Effector memory CD8-positive, alpha-beta T cell (primary cell): ENCODE measurements at regions not wholly inside any gene's neighbourhood (a gene's known extent, or its start where the extent isn't known, plus 50 kb on each side); places are given as distances from the start of the nearest gene placed in this dataset.

Experiments used
- ATAC-seq: fragments of 150-1000 bp; cut with Tn5 transposase; replicated peaks from 2 replicates; pipeline ENCODE4 v1.10.0; 2021; ENCODE audit warnings: mild to moderate bottlenecking, moderate library complexity
- DNase-seq, 3 experiments: peaks; one replicate each; pipeline ENCODE4 v3.0.0; 2021
- H3K27ac Mint-ChIP-seq, 2 donors: one replicate each; pipeline ENCODE4 v1.8.0; 2022; ENCODE audit warnings: mild to moderate bottlenecking in 2 of 2, mixed read lengths in 2 of 2, moderate library complexity in 2 of 2
- H3K27me3 Mint-ChIP-seq, 2 donors: one replicate each; pipeline ENCODE4 v1.8.0; 2022; ENCODE audit warnings: mixed read lengths in 2 of 2
- H3K36me3 Mint-ChIP-seq: one replicate; pipeline ENCODE4 v1.8.0; 2022; ENCODE audit warnings: mild to moderate bottlenecking, moderate library complexity, mixed read lengths; ENCODE audit not compliant: insufficient read depth
- H3K4me1 Mint-ChIP-seq, 2 donors: one replicate each; pipeline ENCODE4 v1.8.0; 2022; ENCODE audit warnings: low read depth in 2 of 2, mixed read lengths in 2 of 2
- H3K4me3 Mint-ChIP-seq, 2 donors: one replicate each; pipeline ENCODE4 v1.8.0; 2022; ENCODE audit warnings: mild to moderate bottlenecking in 2 of 2, mixed read lengths in 2 of 2, moderate library complexity in 2 of 2
- H3K9me3 Mint-ChIP-seq, 2 donors: one replicate each; pipeline ENCODE4 v1.8.0; 2022; ENCODE audit warnings: mixed read lengths in 2 of 2

DNA sequence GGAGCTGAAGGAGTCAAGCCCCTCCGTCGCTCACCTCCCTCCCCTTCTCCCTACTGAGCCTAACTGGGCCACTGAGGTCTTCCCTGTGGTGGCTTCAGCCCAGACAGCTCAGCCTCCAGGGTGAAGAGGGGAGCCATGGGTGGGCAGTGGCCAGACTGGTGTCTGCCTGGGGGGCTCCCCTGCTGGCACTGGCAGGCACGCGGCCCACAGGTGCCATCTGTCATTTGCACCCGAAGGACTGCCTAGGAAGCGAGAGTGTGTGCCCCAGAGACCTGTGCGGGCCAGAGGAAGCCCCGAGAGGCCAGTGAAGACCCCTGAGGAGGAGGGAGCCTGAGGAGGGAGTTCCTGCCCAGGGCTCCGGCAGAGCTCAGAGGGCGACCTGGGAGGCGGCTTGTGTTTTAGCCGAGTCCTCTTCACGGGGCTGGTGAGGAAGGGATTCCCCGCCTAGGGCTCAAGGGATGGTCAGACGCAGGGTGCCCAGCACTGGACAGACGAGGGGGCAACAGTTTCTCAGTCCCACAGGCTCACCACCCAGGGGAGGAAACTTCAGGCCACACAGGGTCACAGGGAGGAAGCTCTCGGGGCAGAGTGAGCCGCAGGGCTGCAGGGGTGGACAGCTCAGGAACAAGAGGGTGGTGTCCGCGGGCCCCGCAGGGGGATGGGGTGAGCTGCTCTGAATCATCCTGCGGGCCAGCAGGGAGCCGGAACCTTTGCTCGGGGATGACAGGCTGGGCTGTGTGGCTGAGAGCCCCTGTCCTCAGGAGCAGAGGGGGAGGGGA lies 76.2 kb upstream of the PPP2R2D start:
- H3K27me3 Mint-ChIP-seq = peaks cover 0 to 30% of the 10 kb centered on the region in 2 donors
- DNase-seq = no peak
- no peak for ATAC-seq

DNA sequence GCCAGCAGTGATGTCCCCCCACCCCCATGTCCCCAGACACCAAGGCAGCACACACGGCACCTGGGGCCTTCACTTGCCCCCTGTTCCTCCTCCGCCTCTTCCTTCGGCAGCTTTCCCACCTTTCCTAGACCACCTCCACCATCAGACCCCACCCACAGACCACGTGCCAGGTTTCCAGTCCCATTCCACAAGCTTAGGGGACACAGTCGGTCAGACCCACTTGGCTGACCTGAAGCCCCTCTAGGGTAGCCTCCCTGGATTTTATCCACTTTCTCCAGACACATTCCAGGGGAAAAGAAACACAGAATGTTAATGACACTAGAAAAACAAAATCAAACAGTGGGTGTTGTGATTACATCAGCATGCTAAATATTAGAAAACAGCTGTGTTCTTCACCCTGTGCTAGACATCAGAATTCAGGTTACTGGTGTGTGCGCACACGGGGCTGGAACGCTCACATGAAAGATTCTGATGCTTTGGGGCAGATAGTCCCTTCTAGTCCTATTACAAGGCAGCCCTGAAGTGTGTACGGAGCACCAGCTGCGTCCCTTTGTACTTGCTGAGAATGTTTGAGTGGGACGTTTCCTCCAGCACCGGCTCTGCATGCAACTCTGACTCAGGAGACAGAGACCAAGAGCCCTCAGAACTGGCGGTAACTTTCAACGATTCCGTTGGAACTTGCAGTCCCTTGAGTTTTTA lies 75.5 kb upstream of the PPP2R2D start:
- ATAC-seq (no peak), DNase-seq (no peak)
- Mint-ChIP-seq H3K4me3 (no peak overlapping the region), H3K27ac (no peak overlapping the region), H3K36me3 (no peaks in the 10 kb centered on the region), H3K27me3 (peaks cover 0 to 37% of the 10 kb centered on the region in 2 donors), H3K4me1 (peaks cover 0 to 1% of the 10 kb centered on the region in 2 donors), H3K9me3 (peaks cover 0 to 3% of the 10 kb centered on the region in 2 donors)

More for the DNA sequence above, 76.2 kb upstream of the PPP2R2D start:
- Mint-ChIP-seq H3K9me3 (peaks cover 0 to 3% of the 10 kb centered on the region in 2 donors), H3K4me3 (no peak overlapping the region), H3K27ac (no peak overlapping the region), H3K36me3 (no peaks in the 10 kb centered on the region), H3K4me1 (peaks cover 0 to 1% of the 10 kb centered on the region in 2 donors)

GRCh38 chr10:131825960-131826650 lies 74.7 kb upstream of the PPP2R2D start:
- Mint-ChIP-seq H3K4me1 (peaks cover 0 to 1% of the 10 kb centered on the region in 2 donors), H3K27me3 (peaks cover 0 to 39% of the 10 kb centered on the region in 2 donors), H3K9me3 (peaks cover 0 to 3% of the 10 kb centered on the region in 2 donors), H3K27ac (no peak overlapping the region), H3K36me3 (no peaks in the 10 kb centered on the region), H3K4me3 (no peak overlapping the region)
- ATAC-seq (no peak), DNase-seq (no peak)

GRCh38 chr10:131829156-131829930 lies 71.5 kb upstream of the PPP2R2D start:
- Mint-ChIP-seq H3K4me3 (no peak overlapping the region), H3K27ac (no peak overlapping the region), H3K4me1 (peaks cover 0 to 1% of the 10 kb centered on the region in 2 donors)

DNA sequence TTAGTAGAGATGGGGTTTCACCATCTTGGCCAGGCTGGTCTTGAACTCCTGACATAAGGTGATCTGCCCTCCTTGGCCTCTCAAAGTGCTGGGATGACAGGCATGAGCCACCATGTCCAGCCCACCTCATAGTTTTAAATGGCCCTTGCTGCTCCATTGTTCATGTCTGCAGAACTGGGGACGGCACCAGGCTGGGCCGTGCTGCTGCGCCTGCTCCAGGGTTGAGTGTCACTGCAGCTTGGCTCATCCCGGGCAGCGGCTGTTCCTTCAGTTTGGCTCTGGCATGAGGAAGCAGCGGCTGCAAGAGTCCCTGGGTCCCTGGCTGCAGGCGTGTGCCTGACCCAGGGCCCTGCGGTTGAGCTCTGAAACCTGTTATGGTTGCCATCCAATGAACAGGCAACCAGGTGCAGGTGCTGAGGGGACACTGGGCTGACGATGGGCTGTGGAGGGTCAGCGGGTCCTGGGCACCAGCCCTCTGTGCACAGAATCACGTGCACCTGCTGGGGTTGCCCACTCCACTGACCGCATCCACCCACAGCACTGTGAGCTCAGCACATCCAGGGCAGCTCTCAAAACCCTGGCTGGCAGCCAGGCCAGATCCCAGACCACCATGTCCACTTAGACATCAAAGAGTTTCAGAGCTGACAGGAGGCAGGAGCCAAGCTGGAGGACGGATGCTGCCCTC lies 70.2 kb upstream of the PPP2R2D start:
- H3K4me3 Mint-ChIP-seq = no peak overlapping the region
- H3K36me3 Mint-ChIP-seq = no peaks in the 10 kb centered on the region
- peaks cover 14 to 54% of the 10 kb centered on the region in 2 donors for H3K27me3 Mint-ChIP-seq
- ATAC-seq = no peak
- peaks cover 0 to 3% of the 10 kb centered on the region in 2 donors for H3K9me3 Mint-ChIP-seq
- DNase-seq = no peak
- H3K27ac Mint-ChIP-seq = no peak overlapping the region
- H3K4me1 Mint-ChIP-seq = no peaks in the 10 kb centered on the region

More at GRCh38 chr10:131829156-131829930, 71.5 kb upstream of the PPP2R2D start:
- DNase-seq = no peak
- Mint-ChIP-seq H3K27me3 (peaks cover 14 to 61% of the 10 kb centered on the region in 2 donors), H3K9me3 (peaks cover 0 to 3% of the 10 kb centered on the region in 2 donors), H3K36me3 (no peaks in the 10 kb centered on the region)
- ATAC-seq = no peak

GRCh38 chr10:131831561-131831960 lies 69.2 kb upstream of the PPP2R2D start:
- H3K9me3 Mint-ChIP-seq = peaks cover 0 to 3% of the 10 kb centered on the region in 2 donors
- no peak for DNase-seq
- H3K27me3 Mint-ChIP-seq = peaks cover 14 to 54% of the 10 kb centered on the region in 2 donors
- no peak for ATAC-seq
- H3K4me1 Mint-ChIP-seq = no peaks in the 10 kb centered on the region
- no peak overlapping the region for H3K27ac Mint-ChIP-seq
- H3K36me3 Mint-ChIP-seq = no peaks in the 10 kb centered on the region
- no peak overlapping the region for H3K4me3 Mint-ChIP-seq

- H3K27ac Mint-ChIP-seq = no peak overlapping the region
- H3K4me3 Mint-ChIP-seq = no peak overlapping the region
- no peak for ATAC-seq
- H3K36me3 Mint-ChIP-seq = no peaks in the 10 kb centered on the region
- H3K9me3 Mint-ChIP-seq = peaks cover 0 to 3% of the 10 kb centered on the region in 2 donors
- DNase-seq = no peak
- no peaks in the 10 kb centered on the region for H3K4me1 Mint-ChIP-seq
- peaks cover 14 to 54% of the 10 kb centered on the region in 2 donors for H3K27me3 Mint-ChIP-seq
These were observed 68.6 kb upstream of the PPP2R2D start for GRCh38 chr10:131832056-131832685.

- Mint-ChIP-seq H3K4me1 (no peaks in the 10 kb centered on the region), H3K27me3 (peaks cover 14 to 46% of the 10 kb centered on the region in 2 donors), H3K4me3 (no peak overlapping the region), H3K27ac (no peak overlapping the region), H3K36me3 (no peaks in the 10 kb centered on the region), H3K9me3 (no peaks in the 10 kb centered on the region)
- DNase-seq (no peak), ATAC-seq (no peak)
These were observed 67.8 kb upstream of the PPP2R2D start for GRCh38 chr10:131833013-131833412.

DNA sequence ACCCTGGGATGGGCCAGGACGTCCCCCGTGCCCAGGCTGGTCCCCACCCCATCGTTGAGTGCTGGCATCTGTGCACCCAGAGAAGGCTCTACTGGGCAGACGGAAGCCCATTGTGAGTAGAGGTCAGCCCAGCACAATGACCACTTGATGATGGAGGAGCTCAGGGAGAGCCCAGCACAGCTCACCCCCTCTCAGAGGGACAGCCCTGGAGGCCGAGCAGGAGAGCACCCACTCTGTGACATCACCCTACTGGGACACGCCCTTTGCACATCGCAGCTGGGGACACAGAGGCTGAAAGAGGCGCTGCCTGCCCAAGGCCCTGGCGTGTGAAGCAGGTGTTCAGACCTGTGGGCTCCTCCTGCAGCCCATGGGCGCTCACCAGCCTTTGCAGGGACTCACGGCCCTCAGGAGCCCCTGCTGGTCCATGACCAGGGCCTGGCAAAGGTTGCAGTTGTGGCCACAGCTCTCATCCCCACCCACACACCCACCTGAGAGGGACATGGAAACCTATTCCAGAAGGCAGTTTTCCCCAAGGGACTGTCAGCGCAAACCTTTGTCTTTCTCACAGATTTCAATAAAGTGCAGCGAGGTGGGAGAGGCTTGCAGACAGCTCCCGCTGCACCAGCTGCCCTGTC lies 67.2 kb upstream of the PPP2R2D start:
- H3K27me3 Mint-ChIP-seq = peaks cover 14 to 43% of the 10 kb centered on the region in 2 donors
- DNase-seq (no peak), ATAC-seq (no peak)
- no peaks in the 10 kb centered on the region for H3K4me1 Mint-ChIP-seq
- no peak overlapping the region for H3K4me3 Mint-ChIP-seq
- no peaks in the 10 kb centered on the region for H3K9me3 Mint-ChIP-seq
- H3K36me3 Mint-ChIP-seq = no peaks in the 10 kb centered on the region
- no peak overlapping the region for H3K27ac Mint-ChIP-seq

DNA sequence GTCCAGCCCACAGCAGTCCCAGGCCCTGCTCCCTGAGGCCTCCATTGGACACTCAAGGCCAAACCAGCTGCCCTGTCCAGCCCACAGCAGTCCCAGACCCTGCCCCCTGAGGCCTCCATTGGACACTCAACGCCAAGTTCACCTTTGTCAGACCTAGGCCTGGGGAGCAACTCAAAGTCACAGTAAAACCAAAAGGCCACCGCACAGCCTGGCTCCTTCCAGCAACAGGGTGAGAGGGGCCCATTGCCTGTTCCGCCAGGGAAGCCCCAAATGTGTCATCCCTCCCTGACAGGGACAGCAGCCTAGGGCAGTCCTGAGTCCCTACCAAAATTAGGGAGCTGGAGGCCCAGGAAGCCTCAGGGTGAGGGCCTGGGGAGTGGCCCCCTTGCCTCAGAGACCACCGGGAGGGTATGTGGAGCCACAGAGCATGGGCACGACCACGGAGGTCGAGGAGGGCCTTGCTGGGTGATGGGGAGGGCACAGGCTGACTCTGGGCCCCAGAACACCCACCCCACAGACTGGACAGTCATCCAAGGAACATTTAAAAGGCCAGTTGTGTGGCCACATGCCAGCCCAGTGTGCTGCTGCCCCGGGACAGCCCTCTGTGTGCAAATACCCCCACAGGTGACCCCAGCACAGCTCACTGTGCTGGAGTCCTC lies 66.5 kb upstream of the PPP2R2D start:
- H3K9me3 Mint-ChIP-seq = no peaks in the 10 kb centered on the region
- no peak for ATAC-seq
- H3K27me3 Mint-ChIP-seq = peaks cover 14 to 39% of the 10 kb centered on the region in 2 donors
- DNase-seq = no peak
- H3K4me3 Mint-ChIP-seq = no peak overlapping the region
- peaks cover 1% of the 10 kb centered on the region for H3K36me3 Mint-ChIP-seq
- H3K4me1 Mint-ChIP-seq = no peaks in the 10 kb centered on the region
- H3K27ac Mint-ChIP-seq = no peak overlapping the region

DNA sequence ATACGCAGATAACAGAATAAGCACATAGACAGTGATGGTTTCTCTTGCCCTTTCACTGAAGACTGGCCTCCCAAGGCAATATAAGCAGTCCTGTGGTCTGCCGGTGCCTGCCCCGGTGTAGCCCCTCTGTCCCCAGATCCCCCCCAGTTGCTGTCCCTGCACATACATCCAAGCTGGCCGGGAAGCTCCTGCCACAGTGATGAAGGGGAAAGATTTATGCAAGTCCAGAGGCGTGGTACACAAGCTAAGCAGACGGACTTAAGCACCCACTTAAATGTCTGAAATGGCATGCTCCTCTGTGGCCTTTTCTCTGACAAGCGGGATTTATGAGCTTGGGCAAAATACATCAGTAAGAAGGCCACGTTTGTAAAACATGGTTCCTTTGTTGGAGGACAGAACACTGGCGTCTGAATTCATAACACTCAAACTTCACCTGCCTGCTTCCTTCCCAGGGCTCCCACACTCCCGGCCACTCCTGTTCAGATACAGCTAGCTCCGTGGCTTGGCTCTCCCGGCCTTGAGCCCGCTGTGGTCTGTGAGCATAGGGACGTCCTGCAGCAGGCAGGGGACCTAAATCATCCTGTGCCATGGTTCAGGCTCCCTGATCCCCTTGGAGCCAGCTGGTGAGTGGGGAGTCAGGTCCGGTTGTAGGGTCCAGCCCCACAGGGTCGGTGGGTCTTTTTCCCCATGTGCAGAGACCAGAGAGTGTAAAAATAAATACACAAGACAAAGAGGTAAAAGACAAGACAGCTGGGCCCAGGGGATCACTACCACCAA lies 61.7 kb upstream of the PPP2R2D start:
- DNase-seq (no peak), ATAC-seq (no peak)
- H3K4me3 Mint-ChIP-seq = no peak overlapping the region
- H3K27ac Mint-ChIP-seq = no peak overlapping the region
- H3K9me3 Mint-ChIP-seq = no peaks in the 10 kb centered on the region
- peaks cover 0 to 18% of the 10 kb centered on the region in 2 donors for H3K27me3 Mint-ChIP-seq
- H3K4me1 Mint-ChIP-seq = no peaks in the 10 kb centered on the region
- peaks cover 3% of the 10 kb centered on the region for H3K36me3 Mint-ChIP-seq
